HG02970 (cell line): ENCODE measurements at regions not wholly inside any gene's neighbourhood (a gene's known extent, or its start where the extent isn't known, plus 50 kb on each side); places are given as distances from the start of the nearest gene placed in this dataset.

Source experiments
- ATAC-seq: cut with Tn5 transposase; IDR thresholded peaks from one replicate; pipeline ENCODE4 v1.9.1; 2021; ENCODE audit warnings: mild to moderate bottlenecking, moderate library complexity, moderate number of reproducible peaks; ENCODE audit not compliant: unreplicated experiment, low FRiP score

- ATAC-seq: no peak
Observed at GRCh38 chr4:178836865-178837264, 1394.6 kb upstream of the AGA start.

GRCh38 chr4:178838776-178839175 is 1396.5 kb upstream of the AGA start:
- ATAC-seq: no peak

- ATAC-seq: no peak
Observed at GRCh38 chr4:178856139-178856800, 1414.0 kb upstream of the AGA start.

- no peak for ATAC-seq
Observed at GRCh38 chr4:178871476-178871875, 1429.2 kb upstream of the AGA start.

GRCh38 chr4:178881937-178882336 is 1439.7 kb upstream of the AGA start:
- no peak for ATAC-seq

- no peak for ATAC-seq
Observed at GRCh38 chr4:178894126-178894525, 1451.9 kb upstream of the AGA start.

GRCh38 chr4:178899084-178899483 is 1456.8 kb upstream of the AGA start:
- ATAC-seq: no peak

- ATAC-seq: no peak
Observed at GRCh38 chr4:178917756-178918155, 1475.5 kb upstream of the AGA start.

- ATAC-seq: no peak
Observed at GRCh38 chr4:178937130-178937529, 1494.9 kb upstream of the AGA start.

GRCh38 chr4:178941975-178942374 is 1499.7 kb upstream of the AGA start:
- no peak for ATAC-seq

GRCh38 chr4:178953447-178954120 is 1511.3 kb upstream of the AGA start:
- ATAC-seq: no peak

GRCh38 chr4:178955614-178956013 is 1513.4 kb upstream of the AGA start:
- no peak for ATAC-seq

- ATAC-seq: no peak
Observed at GRCh38 chr4:178958725-178959440, 1516.6 kb upstream of the AGA start.

- no peak for ATAC-seq
Observed at GRCh38 chr4:178963446-178964045, 1521.3 kb upstream of the AGA start.

- ATAC-seq: no peak
Observed at GRCh38 chr4:178966644-178967043, 1524.4 kb upstream of the AGA start.

GRCh38 chr4:178970433-178971140 is 1528.3 kb upstream of the AGA start:
- ATAC-seq: no peak

GRCh38 chr4:178976861-178977260 is 1534.6 kb upstream of the AGA start:
- no peak for ATAC-seq

- no peak for ATAC-seq
Observed at GRCh38 chr4:178993306-178993705, 1551.1 kb upstream of the AGA start.

- no peak for ATAC-seq
Observed at GRCh38 chr4:179001918-179002317, 1559.7 kb upstream of the AGA start.

GRCh38 chr4:179007755-179008154 is 1565.5 kb upstream of the AGA start:
- no peak for ATAC-seq

- no peak for ATAC-seq
Observed at GRCh38 chr4:179017581-179017980, 1575.3 kb upstream of the AGA start.
